ENCODE measurements at regions not wholly inside any gene's neighbourhood (a gene's known extent, or its start where the extent isn't known, plus 50 kb on each side); places are given as distances from the start of the nearest gene placed in this dataset.

DNA sequence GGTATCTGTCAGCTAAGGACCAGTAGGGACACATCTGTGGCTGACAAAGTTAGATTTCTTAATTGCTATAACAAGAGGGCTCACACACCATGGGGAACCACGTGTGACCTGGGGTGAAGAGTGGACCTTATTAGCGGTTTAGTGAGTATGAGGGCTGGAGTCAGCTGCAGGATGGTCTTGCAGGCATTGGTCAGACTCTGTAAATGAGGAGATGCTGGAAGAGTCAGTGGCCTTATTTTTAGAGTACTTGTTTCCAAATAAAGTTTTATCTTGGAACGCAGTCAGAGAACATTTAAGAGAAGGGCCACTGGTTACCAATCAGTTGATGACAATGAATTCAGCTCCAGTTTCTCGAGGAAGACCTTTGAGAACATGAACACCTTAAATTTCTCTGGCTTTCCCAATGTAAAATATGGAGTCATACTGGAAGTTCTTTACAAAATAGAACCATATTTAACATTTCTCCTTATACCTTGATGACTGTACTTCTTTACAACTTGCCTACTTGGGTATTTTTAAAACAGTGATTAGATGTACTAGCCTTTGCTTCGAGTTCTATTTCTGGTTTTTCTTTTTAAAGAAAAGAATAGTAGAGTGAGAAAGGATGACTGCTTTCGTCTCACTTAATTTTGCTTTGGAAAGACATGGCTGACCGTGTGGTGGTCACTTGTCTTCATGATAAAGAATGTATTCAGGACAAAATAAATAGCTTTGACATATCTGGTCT, 185.9 kb upstream of the S1PR3 start:
- Histone ChIP-seq H3K4me1 (ENCODE audit: control insufficient read depth, insufficient read depth, low read length) (peaks cover 8% of the 10 kb centered on the region), H3K36me3 (ENCODE audit: control insufficient read depth in 2 of 2, insufficient read depth in 1 of 2, low read length in 2 of 2) (no peaks in the 10 kb centered on the region), H3K9me3 (ENCODE audit: control insufficient read depth, insufficient read depth, low read depth, low read length) (no peaks in the 10 kb centered on the region), H3K27ac (ENCODE audit: extremely low read depth, low read depth, low read length) (no peak overlapping the region), H3K4me3 (ENCODE audit: low read depth, low read length) (no peak overlapping the region)
- POLR2A ChIA-PET = no interaction called here
- TF ChIP-seq ZNF274 (IDR thresholded peaks at IDR 0.05; ENCODE audit: low read length) (no peak), ZNF274 (tag by site-specific recombination; IDR thresholded peaks at IDR 0.05; ENCODE audit: borderline replicate concordance) (no peak), ZFP3 (tag by site-specific recombination; IDR thresholded peaks at IDR 0.05; ENCODE audit: low read depth) (no peak), ZNF223 (tag by site-specific recombination; IDR thresholded peaks at IDR 0.05) (no peak), ZNF776 (tag by site-specific recombination; IDR thresholded peaks at IDR 0.05; ENCODE audit: borderline replicate concordance) (no peak)
- TF ChIP-seq, protein P1, sequence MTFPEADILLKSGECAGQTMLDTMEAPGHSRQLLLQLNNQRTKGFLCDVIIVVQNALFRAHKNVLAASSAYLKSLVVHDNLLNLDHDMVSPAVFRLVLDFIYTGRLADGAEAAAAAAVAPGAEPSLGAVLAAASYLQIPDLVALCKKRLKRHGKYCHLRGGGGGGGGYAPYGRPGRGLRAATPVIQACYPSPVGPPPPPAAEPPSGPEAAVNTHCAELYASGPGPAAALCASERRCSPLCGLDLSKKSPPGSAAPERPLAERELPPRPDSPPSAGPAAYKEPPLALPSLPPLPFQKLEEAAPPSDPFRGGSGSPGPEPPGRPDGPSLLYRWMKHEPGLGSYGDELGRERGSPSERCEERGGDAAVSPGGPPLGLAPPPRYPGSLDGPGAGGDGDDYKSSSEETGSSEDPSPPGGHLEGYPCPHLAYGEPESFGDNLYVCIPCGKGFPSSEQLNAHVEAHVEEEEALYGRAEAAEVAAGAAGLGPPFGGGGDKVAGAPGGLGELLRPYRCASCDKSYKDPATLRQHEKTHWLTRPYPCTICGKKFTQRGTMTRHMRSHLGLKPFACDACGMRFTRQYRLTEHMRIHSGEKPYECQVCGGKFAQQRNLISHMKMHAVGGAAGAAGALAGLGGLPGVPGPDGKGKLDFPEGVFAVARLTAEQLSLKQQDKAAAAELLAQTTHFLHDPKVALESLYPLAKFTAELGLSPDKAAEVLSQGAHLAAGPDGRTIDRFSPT (tag by site-specific recombination; IDR thresholded peaks at IDR 0.05) = no peak
- CTCF ChIA-PET = no interaction called here

- TF ChIP-seq ZNF530 (tag by site-specific recombination; IDR thresholded peaks at IDR 0.05; ENCODE audit: low read depth) (no peak), ZXDB (tag by site-specific recombination; IDR thresholded peaks at IDR 0.05) (no peak), ZNF785 (tag by site-specific recombination; IDR thresholded peaks at IDR 0.05) (no peak), WT1 (tag by site-specific recombination; IDR thresholded peaks at IDR 0.05) (no peak), ZNF138 (tag by site-specific recombination; IDR thresholded peaks at IDR 0.05; ENCODE audit: borderline replicate concordance) (no peak), ZNF501 (tag by site-specific recombination; IDR thresholded peaks at IDR 0.05) (no peak), ZNF843 (tag by site-specific recombination; IDR thresholded peaks at IDR 0.05) (no peak), YY2 (tag by site-specific recombination; IDR thresholded peaks at IDR 0.05) (no peak), ZNF660 (tag by site-specific recombination; IDR thresholded peaks at IDR 0.05) (no peak), GLI4 (tag by site-specific recombination; IDR thresholded peaks at IDR 0.05) (no peak)
- TF ChIP-seq, protein P2, sequence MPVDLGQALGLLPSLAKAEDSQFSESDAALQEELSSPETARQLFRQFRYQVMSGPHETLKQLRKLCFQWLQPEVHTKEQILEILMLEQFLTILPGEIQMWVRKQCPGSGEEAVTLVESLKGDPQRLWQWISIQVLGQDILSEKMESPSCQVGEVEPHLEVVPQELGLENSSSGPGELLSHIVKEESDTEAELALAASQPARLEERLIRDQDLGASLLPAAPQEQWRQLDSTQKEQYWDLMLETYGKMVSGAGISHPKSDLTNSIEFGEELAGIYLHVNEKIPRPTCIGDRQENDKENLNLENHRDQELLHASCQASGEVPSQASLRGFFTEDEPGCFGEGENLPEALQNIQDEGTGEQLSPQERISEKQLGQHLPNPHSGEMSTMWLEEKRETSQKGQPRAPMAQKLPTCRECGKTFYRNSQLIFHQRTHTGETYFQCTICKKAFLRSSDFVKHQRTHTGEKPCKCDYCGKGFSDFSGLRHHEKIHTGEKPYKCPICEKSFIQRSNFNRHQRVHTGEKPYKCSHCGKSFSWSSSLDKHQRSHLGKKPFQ (tag by site-specific recombination; IDR thresholded peaks at IDR 0.05) = no peak
- TF ChIP-seq, protein P3, sequence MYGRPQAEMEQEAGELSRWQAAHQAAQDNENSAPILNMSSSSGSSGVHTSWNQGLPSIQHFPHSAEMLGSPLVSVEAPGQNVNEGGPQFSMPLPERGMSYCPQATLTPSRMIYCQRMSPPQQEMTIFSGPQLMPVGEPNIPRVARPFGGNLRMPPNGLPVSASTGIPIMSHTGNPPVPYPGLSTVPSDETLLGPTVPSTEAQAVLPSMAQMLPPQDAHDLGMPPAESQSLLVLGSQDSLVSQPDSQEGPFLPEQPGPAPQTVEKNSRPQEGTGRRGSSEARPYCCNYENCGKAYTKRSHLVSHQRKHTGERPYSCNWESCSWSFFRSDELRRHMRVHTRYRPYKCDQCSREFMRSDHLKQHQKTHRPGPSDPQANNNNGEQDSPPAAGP (tag by site-specific recombination; IDR thresholded peaks at IDR 0.05) = no peak
- Histone ChIP-seq H3K4me1 (ENCODE audit: control insufficient read depth, insufficient read depth, low read length) (peaks cover 6% of the 10 kb centered on the region; the same call in 1 of the 2 replicates), H3K9me3 (ENCODE audit: control insufficient read depth, insufficient read depth, low read depth, low read length) (no peaks in the 10 kb centered on the region), H3K4me3 (ENCODE audit: low read depth, low read length) (no peak overlapping the region), H3K27ac (ENCODE audit: extremely low read depth, low read depth, low read length) (no peak overlapping the region), H3K36me3 (ENCODE audit: control insufficient read depth in 2 of 2, insufficient read depth in 1 of 2, low read length in 2 of 2) (no peaks in the 10 kb centered on the region)
- POLR2A ChIA-PET = no interaction called here
- CTCF ChIA-PET = interaction anchor here (1.2 kb wide), 1 partner anchor 23 kb away, joined by 6 read pairs; no protein-coding TSS in a partner anchor
Observed at GRCh38 chr9:88807426-88807825, 183.8 kb upstream of the S1PR3 start.
